ENCODE measurements at regions not wholly inside any gene's neighbourhood (a gene's known extent, or its start where the extent isn't known, plus 50 kb on each side); places are given as distances from the start of the nearest gene placed in this dataset.

DNA sequence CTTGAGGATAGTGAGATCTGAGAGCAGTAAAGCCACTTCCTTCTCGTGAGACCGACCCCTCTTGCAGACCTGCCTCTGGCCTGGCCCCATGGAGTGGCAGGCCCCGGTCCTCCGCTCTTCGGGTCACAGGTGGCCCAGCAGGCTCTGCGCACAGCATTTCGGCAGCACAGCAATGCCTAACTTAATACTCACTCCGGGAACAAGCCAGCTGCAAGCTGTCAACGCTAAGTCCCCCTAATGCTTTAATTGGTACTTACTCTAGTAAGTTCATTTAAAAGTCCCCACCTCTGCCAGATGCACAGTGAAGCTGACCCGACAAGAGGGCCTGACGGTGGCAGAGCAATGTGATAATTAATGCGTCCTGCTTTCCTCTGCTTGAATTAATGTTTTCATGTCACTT is 349.3 kb upstream of the B3GAT1 start:
- no peak for TF ChIP-seq HDGF (IDR thresholded peaks at IDR 0.05; ENCODE audit: borderline replicate concordance)
- no peak for TF ChIP-seq SP1 (IDR thresholded peaks at IDR 0.05)
- TF ChIP-seq ELF4 (IDR thresholded peaks at IDR 0.05) = no peak
- no peak for TF ChIP-seq NFRKB (IDR thresholded peaks at IDR 0.05)
- TF ChIP-seq FOXA1 (IDR thresholded peaks at IDR 0.05) = no peak
- TF ChIP-seq SUZ12 (IDR thresholded peaks at IDR 0.05) = no peak
- no peak for TF ChIP-seq BHLHE40 (IDR thresholded peaks at IDR 0.05; ENCODE audit: borderline replicate concordance)
- no peak for TF ChIP-seq CTBP1 (IDR thresholded peaks at IDR 0.05; ENCODE audit: borderline replicate concordance)
